Stimulated activated CD4-positive, alpha-beta T cell treated with anti-CD3 and anti-CD28 coated beads, Interleukin-12 subunit alpha, Interleukin-12 subunit beta, amount 100 ng/mL, for 24 hours (primary cell): ENCODE measurements at regions not wholly inside any gene's neighbourhood (a gene's known extent, or its start where the extent isn't known, plus 50 kb on each side); places are given as distances from the start of the nearest gene placed in this dataset.

Experiments used
- DNase-seq, 2 experiments: peaks; one replicate each; pipeline ENCODE4 v3.0.0-alpha.2; 2020; ENCODE audit warnings: low read depth in 2 of 2

DNA sequence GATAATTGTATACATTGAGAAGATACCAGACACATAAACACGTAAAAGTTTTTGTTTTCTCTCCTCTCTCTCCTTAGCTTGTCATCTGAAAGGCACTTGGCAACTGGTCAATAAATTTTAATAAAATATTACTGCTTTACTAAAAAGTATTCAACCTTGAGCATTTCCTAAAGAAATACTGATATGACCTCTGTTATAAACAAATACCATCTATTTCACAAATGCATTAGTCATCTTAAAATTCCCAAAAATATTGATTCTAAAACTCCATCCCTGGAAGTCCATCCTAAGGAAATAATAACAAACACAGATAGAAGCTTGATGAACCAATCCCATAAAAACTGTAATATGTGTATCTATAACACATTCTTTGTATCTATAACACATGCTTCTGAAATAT is 483.2 kb downstream of the TLR4 start:
- no peak for DNase-seq

DNA sequence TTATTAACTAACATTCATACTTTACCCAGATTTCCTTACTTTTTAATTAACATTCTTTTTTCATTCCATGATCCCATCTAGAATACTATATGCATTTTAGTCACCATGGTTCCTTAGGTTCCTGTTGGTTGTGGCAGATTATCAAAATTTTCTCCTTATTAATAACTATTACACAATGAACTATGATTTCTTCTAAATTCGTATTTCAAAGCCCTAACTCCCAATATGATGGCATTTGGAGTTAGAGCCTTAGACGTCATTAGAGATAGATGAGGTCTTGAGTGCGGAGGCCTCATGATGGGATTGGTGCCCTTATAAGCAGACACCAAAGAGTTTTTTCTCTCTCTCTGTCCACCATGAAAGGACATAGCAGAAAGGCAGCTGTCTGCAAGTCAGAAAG is 485.4 kb downstream of the TLR4 start:
- DNase-seq = no peak

DNA sequence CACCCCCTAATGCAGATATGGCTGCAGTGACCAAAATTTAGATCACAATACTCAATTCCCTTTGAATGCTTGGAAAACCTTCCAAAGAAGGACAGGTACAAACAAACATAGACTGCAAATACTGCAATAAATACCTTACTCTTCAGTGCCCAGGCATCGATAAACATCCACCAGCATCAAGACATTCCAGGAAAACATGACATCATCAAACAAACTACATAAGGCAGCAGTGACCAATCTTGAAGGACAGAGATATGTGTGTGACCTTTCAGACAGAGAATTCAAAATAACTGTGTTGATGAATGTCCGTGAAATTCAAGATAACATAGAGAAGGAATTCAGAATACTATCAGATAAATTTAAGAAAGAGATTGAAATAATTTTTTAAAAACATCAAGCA is 488.6 kb downstream of the TLR4 start:
- no peak for DNase-seq

DNA sequence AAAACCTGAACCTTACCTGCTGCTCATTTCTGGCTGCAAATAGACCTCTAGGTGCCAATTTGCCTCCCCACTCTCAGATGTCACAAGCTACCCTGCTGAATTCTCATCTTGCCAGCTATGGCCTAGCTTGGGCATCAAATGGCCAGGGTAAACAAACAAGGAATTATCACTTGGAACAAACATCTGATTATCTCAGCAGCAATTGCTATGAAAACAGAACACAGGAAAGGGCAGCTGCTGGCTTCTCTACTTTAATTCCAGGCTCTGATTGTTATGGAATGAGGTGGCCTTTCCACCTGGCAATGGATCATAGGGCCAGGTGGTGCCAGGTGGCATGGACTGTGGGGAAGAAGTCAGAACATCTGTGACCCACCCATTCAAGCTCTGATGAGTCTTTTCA is 505.1 kb downstream of the TLR4 start:
- no peak for DNase-seq

DNA sequence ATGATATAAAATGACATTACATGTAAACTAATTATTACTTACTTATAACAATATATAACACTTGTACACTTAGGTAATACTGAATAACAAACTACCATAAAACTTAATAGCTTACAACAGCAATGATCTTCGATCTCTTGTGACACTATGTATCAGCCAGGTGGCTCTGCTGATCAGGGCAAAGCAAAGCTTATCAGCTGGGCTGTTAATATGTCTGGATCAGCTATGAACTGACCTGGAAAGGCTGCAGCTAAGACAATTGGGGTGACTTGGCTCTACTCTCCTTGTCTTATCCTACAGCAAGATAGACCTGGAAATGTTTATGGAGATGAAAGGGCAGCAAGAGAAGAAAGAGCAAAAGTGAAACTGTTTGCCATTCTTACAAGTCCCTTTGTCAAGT is 511.3 kb downstream of the TLR4 start:
- no peak for DNase-seq

DNA sequence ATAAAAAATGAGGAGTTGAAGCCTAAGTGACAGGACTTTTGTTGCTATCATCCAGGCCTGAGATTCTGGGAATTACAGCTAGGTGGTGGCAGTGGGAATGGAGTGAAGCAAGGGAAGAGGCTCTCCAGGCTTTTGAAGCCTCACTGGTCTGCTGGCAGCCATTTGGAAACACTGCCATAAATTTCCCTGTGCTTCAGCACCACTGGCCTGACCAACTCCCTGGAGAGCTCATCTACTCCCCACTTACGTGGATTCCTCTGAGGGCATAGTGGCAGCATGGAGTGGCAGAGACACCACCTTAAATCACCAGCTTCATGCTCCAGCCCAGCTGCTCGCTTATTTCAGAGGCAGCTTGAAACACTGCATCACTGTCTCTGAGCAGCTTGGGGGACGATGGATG is 518.2 kb downstream of the TLR4 start:
- DNase-seq = no peak

DNA sequence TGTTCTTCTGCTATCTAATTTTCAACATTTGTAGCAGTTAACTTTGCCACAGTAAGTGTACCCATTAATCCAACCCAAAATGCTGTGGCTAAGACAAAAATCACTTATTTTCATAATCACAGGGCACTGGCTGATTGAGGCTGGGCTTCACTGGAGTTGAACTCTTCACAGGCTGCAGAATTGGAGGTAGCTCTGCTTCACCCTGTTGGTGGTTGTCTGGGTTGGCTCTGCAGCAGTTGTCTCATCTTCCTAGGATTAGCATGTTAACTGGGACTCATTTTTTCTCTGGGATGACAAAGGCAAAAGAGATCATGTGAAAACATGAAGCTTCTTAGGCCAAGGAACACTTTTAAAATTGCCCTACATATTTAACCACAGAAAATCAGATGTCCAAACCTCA is 518.9 kb downstream of the TLR4 start:
- no peak for DNase-seq

DNA sequence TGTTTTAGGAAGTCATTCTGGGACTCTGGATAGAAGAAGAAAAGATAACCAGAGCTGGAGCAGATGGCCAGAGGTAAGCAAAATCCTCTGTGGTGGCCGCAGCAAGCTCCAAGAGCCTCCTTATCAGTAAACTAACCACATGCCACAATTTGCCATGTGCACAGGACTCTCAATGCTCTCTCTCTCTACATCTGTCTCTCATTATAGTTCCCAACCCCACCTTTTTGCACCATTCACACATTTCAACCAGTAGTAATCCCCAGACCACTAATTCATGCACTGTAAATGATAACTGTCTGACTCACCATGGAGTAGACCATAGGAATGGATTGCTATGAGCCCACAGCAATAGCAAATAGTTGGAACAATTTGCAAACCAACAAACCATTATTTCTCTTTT is 526.1 kb downstream of the TLR4 start:
- no peak for DNase-seq

DNA sequence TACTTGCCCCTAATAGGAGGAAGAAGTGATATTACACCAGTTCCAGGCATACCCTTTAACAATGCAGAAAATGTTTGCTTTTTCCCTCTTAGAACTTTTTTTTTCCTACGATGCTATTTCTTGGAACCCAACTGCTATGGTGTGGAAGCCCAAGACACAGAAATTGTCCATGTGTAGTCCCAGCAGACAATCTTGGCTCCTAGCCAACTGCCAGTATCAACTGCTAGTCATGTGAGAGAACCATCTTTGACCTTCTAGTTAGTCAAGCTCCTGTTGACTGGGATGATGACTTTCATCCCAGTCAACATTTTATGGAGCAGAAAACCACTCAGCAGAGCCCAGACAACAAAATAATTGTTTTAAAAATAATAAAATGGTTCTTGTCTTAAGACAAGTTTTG is 532.4 kb downstream of the TLR4 start:
- DNase-seq = no peak

DNA sequence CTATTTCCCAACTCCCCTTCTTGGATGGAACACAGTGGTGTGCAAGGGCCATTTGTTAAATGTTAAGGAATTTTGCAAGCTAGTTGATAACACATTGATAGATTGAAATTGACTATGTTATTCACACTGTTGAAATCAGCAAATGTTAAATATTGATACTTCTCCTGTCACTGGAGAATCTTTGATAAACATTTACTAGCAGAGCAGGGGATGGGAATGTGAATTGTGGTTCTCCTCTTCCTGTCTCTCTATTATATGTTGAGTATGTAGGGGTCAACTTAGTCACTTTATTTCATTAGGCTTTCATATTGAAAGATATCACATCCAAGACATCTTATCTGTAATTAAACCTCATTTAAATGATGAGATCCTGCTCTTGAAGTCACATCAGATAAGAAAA is 533.9 kb downstream of the TLR4 start:
- DNase-seq = no peak

DNA sequence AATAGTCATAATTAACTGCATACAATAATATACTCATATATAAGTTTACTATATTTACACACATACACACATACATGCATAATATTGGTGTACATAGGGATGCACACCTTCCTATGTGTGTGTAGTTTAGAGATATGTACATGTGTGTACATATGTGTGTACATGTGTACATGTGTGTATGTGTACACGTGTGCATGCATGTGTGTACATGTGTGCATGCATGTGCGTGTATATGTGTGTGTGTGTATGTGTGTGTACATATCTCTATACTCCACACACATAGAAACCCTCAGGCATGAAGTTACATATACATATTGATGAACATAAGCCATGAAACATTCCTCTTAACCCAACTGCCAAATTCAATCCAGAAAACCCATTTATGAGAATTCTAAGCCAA is 547.8 kb downstream of the TLR4 start:
- DNase-seq = no peak

DNA sequence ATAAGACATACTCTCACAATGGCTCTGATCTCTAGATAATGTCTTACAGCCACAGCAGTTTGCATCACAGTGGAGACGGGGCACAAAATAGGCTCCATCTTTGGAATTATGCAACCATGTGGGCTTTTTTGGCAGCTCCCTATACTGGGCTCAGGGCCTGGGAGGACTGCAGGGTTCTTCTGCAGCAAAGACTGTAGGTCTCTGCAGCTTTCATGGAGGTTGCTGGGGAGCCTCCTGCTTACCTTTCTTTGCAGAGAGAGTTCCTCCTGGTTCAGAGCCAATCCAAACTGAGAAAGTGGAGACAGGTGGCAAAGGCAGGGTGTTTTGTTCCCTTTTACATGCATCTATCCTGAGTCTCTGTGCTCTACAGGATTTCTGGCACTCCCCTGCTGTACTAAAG is 558.0 kb downstream of the TLR4 start:
- DNase-seq = no peak

DNA sequence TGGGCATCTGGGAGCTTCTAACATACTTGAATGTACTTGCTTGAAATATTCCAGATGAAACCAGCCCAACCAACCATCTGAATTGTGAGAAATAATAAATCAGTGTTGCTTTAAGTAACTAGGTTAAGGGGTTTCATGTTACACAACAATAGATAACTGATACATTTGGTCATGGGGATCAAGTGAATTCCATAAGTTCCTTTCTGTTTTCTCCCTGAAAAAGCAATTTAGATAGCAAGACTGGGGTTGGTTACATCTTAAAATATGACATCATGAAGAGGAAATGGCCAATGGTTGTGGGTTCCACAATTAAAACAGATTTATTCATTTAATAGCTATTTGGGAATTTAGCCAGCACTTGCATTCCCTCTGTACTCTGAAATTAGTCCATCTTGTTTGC is 559.7 kb downstream of the TLR4 start:
- no peak for DNase-seq

DNA sequence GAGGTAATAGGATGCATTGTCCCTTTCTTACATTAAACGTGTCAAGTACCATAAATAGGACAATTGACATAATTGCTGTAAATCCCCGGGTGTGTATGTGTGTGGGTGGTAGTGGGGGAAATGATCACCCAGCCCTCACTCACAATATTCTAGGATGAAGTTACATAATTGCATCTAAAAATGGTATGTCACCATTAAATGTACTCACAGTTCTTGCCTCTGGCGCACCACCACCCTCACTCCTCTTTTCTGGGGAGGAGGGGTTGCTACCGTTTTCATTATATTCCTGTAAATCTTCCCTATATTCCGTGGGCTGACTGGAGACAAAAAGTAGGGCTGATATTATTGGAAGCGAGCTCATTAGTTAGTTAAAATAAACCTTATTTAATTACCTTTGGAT is 563.8 kb downstream of the TLR4 start:
- no peak for DNase-seq

DNA sequence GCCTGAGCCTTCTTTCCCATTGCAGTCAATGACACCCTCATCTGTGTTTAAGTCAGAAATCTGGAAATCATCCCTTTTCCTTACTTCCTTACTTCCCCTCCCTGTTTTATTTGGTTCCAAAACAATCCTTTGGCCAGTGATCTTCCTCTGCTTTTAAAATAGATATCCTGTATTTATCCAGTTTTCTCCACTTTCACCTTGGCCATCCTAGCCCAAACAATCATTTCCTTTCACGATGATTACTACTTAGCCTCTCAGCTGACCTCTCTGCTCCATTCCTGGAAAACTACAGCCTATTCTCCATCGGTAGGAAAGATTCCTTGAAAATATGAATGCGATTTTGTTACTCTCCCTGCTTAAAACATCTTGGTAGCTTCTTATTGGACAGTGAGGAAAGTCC is 565.4 kb downstream of the TLR4 start:
- no peak for DNase-seq

DNA sequence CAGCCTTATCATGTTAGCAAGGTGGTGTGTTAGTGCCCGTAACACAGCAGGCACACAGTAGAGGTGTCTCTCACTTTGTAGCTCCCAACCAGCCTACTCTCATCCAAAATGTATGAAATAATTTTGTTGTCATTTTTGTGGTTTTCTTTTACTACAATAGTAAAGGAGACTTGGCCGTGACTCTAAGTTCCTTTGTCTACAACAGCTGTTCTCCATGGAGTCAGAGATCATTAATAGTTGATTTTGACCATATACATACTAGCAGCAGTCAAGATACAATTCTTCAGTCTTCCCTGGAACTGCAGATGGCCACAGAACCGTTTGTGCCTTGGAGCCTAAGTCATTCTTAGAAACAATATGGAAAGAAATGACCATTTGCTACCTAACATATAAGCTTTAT is 567.1 kb downstream of the TLR4 start:
- no peak for DNase-seq

DNA sequence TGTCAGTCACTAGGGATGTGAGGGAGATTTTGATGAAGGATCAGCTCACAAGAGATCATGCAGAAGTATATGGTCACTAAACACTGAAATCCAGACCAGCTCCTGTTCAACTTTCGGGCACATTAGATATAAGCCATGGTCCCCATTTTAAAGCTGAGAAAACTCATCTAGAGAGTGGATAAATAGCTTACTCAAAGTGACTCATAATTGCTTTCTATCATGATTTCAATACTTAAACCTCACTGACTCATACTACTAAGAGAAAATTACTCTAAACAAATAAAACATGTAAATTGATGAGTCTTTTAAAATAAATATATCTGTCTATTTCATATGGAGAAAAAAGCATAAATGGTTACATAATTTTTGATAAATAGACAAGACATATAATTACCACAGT is 567.7 kb downstream of the TLR4 start:
- DNase-seq = no peak

DNA sequence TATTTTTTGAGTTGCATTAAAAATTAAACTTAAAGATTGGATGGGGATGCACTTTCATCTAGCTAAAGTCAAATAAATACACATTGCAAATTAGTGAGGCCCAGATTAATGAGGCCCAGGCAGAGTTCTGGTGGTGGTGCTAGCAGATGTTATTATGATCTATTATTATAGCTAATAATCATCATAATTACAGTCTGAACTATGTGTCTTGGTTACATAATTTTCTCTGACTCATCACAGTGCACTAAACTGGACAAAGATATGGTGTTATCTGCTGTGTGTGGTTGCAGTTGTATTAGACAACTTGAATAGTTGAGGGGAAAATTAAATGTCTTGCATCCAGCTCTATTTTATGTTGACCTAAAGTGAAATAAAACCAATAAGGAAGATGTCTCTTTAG is 568.8 kb downstream of the TLR4 start:
- DNase-seq = no peak

DNA sequence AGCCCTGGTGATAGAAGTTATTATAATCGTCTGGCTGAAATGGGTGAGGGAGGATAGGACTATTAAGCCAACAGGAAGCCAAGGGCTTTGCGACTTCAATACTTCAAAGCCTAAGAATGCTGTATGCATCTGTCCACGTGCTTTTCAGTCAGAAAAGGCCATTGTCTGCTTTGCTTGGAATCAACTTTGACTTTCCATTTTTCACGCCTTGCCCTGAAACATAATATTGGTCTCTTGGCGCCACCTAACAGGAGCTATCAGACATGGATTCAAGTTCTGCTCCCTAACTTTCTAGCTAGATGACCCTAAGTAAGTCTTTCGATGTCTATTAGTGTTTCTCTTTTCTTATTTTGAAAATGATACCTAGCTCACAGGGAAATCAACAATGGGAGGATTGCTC is 572.6 kb downstream of the TLR4 start:
- DNase-seq = no peak

DNA sequence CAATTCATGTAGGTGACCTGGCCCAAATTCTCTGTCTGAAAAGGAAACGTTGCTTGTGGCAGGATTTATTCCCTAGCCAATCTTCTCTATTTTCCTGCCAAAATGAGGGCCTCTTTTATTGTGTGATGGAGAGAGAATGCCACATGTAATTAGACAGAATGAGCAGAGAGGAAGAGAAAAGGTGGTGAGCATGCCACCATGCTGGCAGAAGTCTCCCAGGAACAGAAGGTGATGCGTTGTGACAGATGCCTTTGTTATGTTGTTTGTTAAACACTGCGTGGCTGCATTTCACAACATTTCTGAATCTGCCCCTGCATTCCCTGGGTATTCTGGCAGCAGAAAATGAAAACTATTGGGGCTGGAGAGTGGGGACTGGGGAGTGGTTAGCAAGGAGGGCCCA is 577.6 kb downstream of the TLR4 start:
- DNase-seq = no peak

DNA sequence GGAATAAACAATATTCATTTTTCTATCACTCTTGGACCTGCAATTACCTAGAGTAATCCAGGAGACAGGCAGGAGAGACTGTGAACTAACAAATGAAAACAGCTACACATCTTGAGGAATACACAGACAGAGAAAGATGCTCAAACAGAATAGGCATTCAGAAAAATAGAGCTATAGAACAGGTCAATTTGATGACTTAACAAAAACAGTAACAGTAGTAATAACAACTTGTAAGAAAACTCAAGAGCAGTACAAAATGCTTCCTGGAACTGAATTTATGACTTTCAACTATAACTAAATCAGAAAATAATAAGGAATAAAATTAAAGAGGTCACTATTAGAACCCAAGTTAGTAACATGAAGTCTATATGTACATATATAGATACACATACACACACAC is 579.3 kb downstream of the TLR4 start:
- no peak for DNase-seq

DNA sequence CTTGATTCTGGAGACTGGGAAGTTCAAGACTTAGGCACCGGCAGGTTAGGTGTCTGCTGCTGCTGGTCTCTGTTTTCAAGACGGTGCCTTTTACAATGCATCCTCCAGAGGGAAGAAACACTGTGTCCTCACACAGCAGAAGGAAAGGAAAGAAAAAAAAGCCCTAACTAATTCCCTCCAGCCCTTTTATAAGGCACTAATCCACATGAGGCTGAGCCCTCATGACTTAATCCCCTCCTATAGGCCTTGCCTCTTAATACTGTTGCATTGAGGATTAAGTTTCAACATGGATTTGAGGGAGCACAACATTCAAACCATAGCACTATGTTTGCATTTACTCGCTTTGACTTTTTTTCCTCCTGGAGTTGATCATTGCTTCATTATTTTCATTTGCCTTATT is 585.9 kb downstream of the TLR4 start:
- DNase-seq = no peak

DNA sequence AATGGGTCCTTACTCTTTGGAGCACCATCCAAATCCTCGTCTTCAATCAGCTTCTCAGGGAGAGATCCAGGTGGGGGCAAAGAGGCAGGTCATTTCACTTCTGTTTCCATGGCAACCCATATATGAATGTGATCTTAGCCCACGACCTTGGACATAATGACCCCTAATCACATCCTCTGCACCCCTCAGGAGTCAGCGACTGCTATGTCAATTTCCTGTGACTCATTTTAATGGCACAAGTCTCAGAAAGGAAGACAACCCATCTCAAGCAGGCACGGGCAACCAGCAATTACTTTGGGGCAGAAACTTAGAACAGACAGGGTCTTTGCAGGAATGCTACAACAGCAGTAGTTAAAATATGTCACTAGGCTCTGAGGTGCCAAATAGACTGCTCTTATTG is 591.2 kb downstream of the TLR4 start:
- DNase-seq = no peak

DNA sequence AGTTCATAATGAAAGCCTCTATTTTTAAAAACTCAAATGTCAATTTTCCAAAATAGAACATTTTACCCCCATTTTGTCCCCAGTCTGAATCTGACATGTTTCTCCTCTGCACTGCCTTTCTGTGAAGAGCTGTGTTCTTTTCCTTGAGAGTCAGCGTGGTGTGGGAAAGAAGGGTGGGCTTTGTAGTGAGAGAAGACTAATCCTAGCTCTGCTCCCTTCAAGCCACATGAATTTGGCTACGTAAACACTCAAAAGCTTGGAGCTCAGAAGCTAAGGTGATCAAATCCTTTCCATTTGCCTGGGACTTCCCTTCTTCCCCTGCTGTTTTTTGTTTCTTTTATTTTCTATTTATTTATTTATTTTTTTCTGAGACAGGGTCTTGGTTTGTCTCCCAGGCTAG is 598.5 kb downstream of the TLR4 start:
- DNase-seq = no peak

DNA sequence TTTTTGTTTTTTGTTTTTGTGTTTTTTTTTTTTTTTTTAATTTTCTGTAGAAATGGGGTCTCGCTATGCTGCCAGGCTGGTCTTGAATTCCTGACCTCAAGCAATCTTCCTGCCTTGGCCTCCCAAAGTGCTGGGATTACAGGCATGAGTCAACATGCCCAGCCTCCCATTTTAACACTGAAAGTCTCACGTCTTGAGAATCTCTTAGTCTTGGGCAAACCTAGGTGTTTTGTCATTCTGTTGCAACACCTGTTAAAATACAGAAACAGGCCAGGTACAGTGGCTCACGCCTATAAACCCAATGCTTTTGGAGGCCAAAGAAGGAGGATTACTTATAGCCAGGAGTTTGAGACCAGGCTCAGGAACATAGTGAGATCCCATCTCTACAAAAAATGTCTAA is 599.0 kb downstream of the TLR4 start:
- no peak for DNase-seq
